BLaER1 treated with 17β-estradiol and CSF1 and Interleukin-3, amounts not matched to agents 10 nM and 100 nM (cell line): ENCODE measurements at regions not wholly inside any gene's neighbourhood (a gene's known extent, or its start where the extent isn't known, plus 50 kb on each side); places are given as distances from the start of the nearest gene placed in this dataset.

Experiments used
- H3K27ac ChIP-seq, 11 experiments: shearing (Covaris generic); formaldehyde crosslinking; 2 replicates each; pipeline ENCODE4 v1.8.1; 2022
- H3K27me3 ChIP-seq, 11 experiments: shearing (Covaris generic); formaldehyde crosslinking; 2 replicates each; pipeline ENCODE4 v1.8.1; 2022
- H3K36me3 ChIP-seq, 11 experiments: shearing (Covaris generic); formaldehyde crosslinking; 2 replicates each; pipeline ENCODE4 v1.8.1; 2022
- H3K4me1 ChIP-seq, 10 experiments: shearing (Covaris generic); formaldehyde crosslinking; 2 replicates each; pipeline ENCODE4 v1.8.1; 2022
- H3K4me2 ChIP-seq, 11 experiments: shearing (Covaris generic); formaldehyde crosslinking; 2 replicates each; pipeline ENCODE4 v1.8.1; 2022
- H3K4me3 ChIP-seq, 10 experiments: shearing (Covaris generic); formaldehyde crosslinking; 2 replicates each; pipeline ENCODE4 v1.8.1; 2022
- H3K9ac ChIP-seq, 11 experiments: shearing (Covaris generic); formaldehyde crosslinking; 2 replicates each; pipeline ENCODE4 v1.8.1; 2022
- H3K9me3 ChIP-seq, 11 experiments: shearing (Covaris generic); formaldehyde crosslinking; replicated peaks in 1 of 11; 2 replicates each; pipeline ENCODE4 v1.8.1; 2022
- H4K20me1 ChIP-seq, 11 experiments: shearing (Covaris generic); formaldehyde crosslinking; 2 replicates each; pipeline ENCODE4 v1.8.1; 2022
- Cebpa-rat ChIP-seq, 11 experiments: shearing (Covaris generic); IDR thresholded peaks; 2 replicates each; pipeline ENCODE4 v1.8.1; 2022

DNA sequence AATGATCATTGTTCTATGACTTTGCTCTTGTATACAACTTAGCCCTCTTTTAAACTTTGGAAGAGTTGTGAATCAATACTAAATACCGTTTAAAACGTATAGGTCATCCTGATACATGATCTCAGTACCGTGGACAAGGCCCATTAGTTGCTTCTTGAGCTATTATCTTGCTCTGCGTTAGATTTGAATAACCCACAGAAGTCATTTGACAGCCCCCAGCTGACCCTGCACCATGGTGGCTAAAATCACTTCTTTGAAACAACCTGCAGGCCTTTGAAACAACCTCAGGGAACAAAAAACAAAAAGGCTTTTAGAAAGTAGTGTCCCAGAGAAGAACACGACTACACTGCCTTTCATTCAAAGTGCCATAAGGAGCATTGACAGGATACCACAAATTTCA, 473.0 kb upstream of the ADGRL2 start:
- no peaks in the 10 kb centered on the region for H3K9me3 ChIP-seq
- no peak overlapping the region for H3K4me2 ChIP-seq
- no peak for TF ChIP-seq Cebpa-rat (IDR thresholded peaks at IDR 0.05)
- no peaks in the 10 kb centered on the region for H4K20me1 ChIP-seq
- no peak overlapping the region for H3K9ac ChIP-seq
- no peaks in the 10 kb centered on the region for H3K27me3 ChIP-seq
- no peaks in the 10 kb centered on the region for H3K4me1 ChIP-seq
- H3K4me3 ChIP-seq = no peak overlapping the region
- no peak overlapping the region for H3K27ac ChIP-seq
- H3K36me3 ChIP-seq = no peaks in the 10 kb centered on the region

GRCh38 chr1:81327103-81327710, 473.5 kb upstream of the ADGRL2 start:
- H4K20me1 ChIP-seq = no peaks in the 10 kb centered on the region
- H3K9ac ChIP-seq = no peak overlapping the region
- H3K27me3 ChIP-seq = no peaks in the 10 kb centered on the region

DNA sequence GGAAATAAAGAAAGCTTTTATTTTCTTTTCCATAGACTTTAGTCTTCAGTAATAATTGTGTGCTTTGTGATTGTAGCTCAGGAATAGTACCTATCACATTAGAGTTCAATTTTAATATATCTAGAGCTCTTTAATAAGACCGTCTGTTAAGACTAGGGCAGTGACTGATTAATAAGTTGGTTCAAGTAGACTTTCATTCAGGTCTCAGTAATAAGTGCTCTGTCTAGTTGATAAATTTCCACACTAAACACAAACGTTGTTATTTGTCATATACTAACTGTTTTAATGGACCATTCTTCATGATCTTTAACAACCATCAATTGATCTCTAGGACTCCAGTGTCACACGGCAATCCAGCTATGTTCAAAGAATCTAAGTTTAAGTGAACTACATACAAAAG, 474.5 kb upstream of the ADGRL2 start:
- Histone ChIP-seq H3K27me3 (no peaks in the 10 kb centered on the region), H3K4me2 (no peak overlapping the region), H3K9me3 (no peaks in the 10 kb centered on the region), H3K4me3 (no peak overlapping the region), H3K4me1 (no peaks in the 10 kb centered on the region), H3K9ac (no peak overlapping the region), H4K20me1 (no peaks in the 10 kb centered on the region), H3K27ac (no peak overlapping the region), H3K36me3 (no peaks in the 10 kb centered on the region)
- no peak for TF ChIP-seq Cebpa-rat (IDR thresholded peaks at IDR 0.05)

More at GRCh38 chr1:81327103-81327710, 473.5 kb upstream of the ADGRL2 start:
- H3K4me1 ChIP-seq = no peaks in the 10 kb centered on the region
- H3K4me2 ChIP-seq = no peak overlapping the region
- no peak overlapping the region for H3K27ac ChIP-seq
- H3K4me3 ChIP-seq = no peak overlapping the region
- no peak for TF ChIP-seq Cebpa-rat (IDR thresholded peaks at IDR 0.05)
- H3K9me3 ChIP-seq = no peaks in the 10 kb centered on the region
- no peaks in the 10 kb centered on the region for H3K36me3 ChIP-seq

DNA sequence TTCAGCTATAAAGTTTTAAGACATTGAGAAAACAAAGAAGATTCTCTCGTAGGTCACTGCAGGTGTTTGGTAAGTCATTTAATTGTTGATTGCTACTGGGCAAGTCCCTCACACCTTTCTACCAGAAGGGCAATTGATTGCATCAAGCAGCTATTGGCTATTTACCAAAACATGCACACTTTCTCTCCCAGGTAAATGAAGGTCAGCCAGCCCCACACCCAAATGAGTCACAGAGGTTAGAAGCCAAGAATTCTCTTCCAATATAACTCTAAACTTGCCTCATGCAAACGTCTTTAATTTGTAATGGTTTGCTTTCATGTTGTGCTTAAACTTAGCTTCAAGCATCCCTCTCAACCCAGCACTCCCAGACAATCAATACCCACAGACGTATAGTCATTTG, 475.3 kb upstream of the ADGRL2 start:
- no peaks in the 10 kb centered on the region for H4K20me1 ChIP-seq
- no peak overlapping the region for H3K4me2 ChIP-seq
- no peak for TF ChIP-seq Cebpa-rat (IDR thresholded peaks at IDR 0.05)
- no peak overlapping the region for H3K27ac ChIP-seq
- no peaks in the 10 kb centered on the region for H3K36me3 ChIP-seq
- H3K4me1 ChIP-seq = no peaks in the 10 kb centered on the region
- H3K4me3 ChIP-seq = no peak overlapping the region
- no peaks in the 10 kb centered on the region for H3K9me3 ChIP-seq
- H3K27me3 ChIP-seq = no peaks in the 10 kb centered on the region
- H3K9ac ChIP-seq = no peak overlapping the region

- no peak for TF ChIP-seq Cebpa-rat (IDR thresholded peaks at IDR 0.05)
- Histone ChIP-seq H3K4me2 (no peak overlapping the region), H3K9ac (no peak overlapping the region), H3K9me3 (no peaks in the 10 kb centered on the region), H3K36me3 (no peaks in the 10 kb centered on the region), H3K27me3 (no peaks in the 10 kb centered on the region), H3K27ac (no peak overlapping the region), H3K4me3 (no peak overlapping the region), H3K4me1 (no peaks in the 10 kb centered on the region), H4K20me1 (no peaks in the 10 kb centered on the region)
These were observed 476.9 kb upstream of the ADGRL2 start for GRCh38 chr1:81323862-81324261.

DNA sequence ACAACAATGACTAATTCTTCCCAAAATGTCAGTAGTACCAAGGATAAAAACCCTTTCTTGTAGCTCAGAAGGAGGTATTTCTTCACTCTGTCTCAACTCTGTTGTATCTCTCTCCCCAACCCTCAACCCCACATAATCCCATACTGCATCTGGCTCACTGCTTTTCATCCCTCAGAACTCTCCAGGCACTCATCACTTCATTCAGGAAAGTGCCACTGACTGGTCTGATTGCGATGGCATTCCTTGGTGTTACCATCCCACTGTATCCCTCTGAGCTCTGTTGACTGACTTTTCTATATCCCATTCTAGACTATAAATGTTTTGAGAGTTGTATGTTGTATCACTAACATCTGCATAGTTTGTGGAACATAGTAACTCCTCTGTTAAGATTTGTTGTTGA, 483.5 kb upstream of the ADGRL2 start:
- Histone ChIP-seq H3K4me3 (no peak overlapping the region), H3K27ac (no peak overlapping the region), H4K20me1 (no peaks in the 10 kb centered on the region), H3K9me3 (no peaks in the 10 kb centered on the region), H3K4me1 (peaks cover 0 to 34% (median 10%) of the 10 kb centered on the region in 10 experiments; a peak in 12 of 20 replicates), H3K4me2 (no peak overlapping the region), H3K9ac (no peak overlapping the region), H3K36me3 (no peaks in the 10 kb centered on the region), H3K27me3 (no peaks in the 10 kb centered on the region)
- no peak for TF ChIP-seq Cebpa-rat (IDR thresholded peaks at IDR 0.05)

DNA sequence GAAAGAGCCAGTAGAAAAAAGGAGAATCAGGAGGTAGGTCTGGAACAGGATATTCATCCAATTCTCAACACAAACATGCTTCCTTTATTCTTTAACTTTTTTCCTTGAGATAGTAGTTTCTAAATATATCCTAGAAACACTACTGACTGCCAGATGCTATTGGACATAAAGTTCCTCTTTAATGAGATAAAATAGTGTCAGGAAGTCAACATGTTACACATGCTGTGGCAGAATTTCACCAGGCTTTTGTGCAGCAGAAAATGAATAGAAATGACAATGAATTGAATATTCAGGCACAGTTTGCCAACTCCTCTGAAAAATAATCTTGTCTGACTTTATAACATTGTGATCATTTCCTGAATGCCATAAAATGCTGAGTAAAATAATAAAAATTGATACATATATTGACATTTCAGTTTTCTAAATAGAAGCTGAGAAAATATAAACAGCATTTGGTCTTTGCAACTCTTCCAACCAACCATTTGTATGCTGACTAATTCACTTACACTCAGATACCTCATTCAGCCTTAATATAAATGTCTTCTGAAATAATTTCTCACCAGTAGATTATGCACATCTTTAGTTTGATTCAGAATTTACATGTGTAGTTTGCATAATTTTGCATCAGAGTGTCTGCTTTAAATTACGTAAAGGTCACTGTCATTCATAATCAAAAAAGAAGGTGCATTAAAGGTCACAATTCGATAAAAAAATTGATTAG, 486.1 kb upstream of the ADGRL2 start:
- Histone ChIP-seq H3K4me1 (peaks cover 0 to 36% (median 10%) of the 10 kb centered on the region in 10 experiments; a peak in 12 of 20 replicates), H3K36me3 (no peaks in the 10 kb centered on the region), H3K4me2 (peak overlapping the region in 10 of 11 experiments; percentile 2 to 74 (median 42); a peak in 15 of 22 replicates), H3K27me3 (no peaks in the 10 kb centered on the region), H4K20me1 (no peaks in the 10 kb centered on the region), H3K9ac (no peak overlapping the region), H3K9me3 (no peaks in the 10 kb centered on the region), H3K27ac (peak overlapping the region in 6 of 11 experiments; percentile 14 to 55 (median 36); a peak in 8 of 22 replicates), H3K4me3 (no peak overlapping the region)
- TF ChIP-seq Cebpa-rat (IDR thresholded peaks at IDR 0.05) = no peak

GRCh38 chr1:81313289-81313688, 487.4 kb upstream of the ADGRL2 start:
- no peak overlapping the region; a peak in 1 of 22 replicates for H3K27ac ChIP-seq

GRCh38 chr1:81312272-81312754, 488.4 kb upstream of the ADGRL2 start:
- Histone ChIP-seq H3K27ac (no peak overlapping the region), H3K27me3 (no peaks in the 10 kb centered on the region)

More at GRCh38 chr1:81313289-81313688, 487.4 kb upstream of the ADGRL2 start:
- Histone ChIP-seq H3K4me3 (no peak overlapping the region), H3K4me2 (peak overlapping the region in 2 of 11 experiments; percentile 50 to 72; a peak in 4 of 22 replicates), H3K27me3 (no peaks in the 10 kb centered on the region), H3K9ac (no peak overlapping the region), H3K9me3 (no peaks in the 10 kb centered on the region), H3K4me1 (peaks cover 0 to 36% (median 10%) of the 10 kb centered on the region in 10 experiments; a peak in 12 of 20 replicates), H4K20me1 (no peaks in the 10 kb centered on the region), H3K36me3 (no peaks in the 10 kb centered on the region)
- no peak for TF ChIP-seq Cebpa-rat (IDR thresholded peaks at IDR 0.05)

More at GRCh38 chr1:81312272-81312754, 488.4 kb upstream of the ADGRL2 start:
- no peak overlapping the region; a peak in 1 of 22 replicates for H3K4me2 ChIP-seq
- no peaks in the 10 kb centered on the region for H4K20me1 ChIP-seq
- no peaks in the 10 kb centered on the region for H3K36me3 ChIP-seq
- no peak overlapping the region for H3K9ac ChIP-seq
- no peaks in the 10 kb centered on the region for H3K9me3 ChIP-seq
- H3K4me3 ChIP-seq = no peak overlapping the region
- TF ChIP-seq Cebpa-rat (IDR thresholded peaks at IDR 0.05) = no peak
- peaks cover 0 to 36% (median 10%) of the 10 kb centered on the region in 10 experiments; a peak in 12 of 20 replicates for H3K4me1 ChIP-seq
